ENCODE measurements at regions not wholly inside any gene's neighbourhood (a gene's known extent, or its start where the extent isn't known, plus 50 kb on each side); places are given as distances from the start of the nearest gene placed in this dataset.
A peak's percentile ranks its signal among the peaks of the same experiment; 100 is the strongest.

GRCh38 chr9:68648164-68648563 lies 56.9 kb upstream of the PIP5K1B start:
- DNase-seq (ENCODE audit: low read depth): no peak

- no peak for DNase-seq (ENCODE audit: low read depth)
These were observed 56.1 kb upstream of the PIP5K1B start for GRCh38 chr9:68648971-68649370.

GRCh38 chr9:68651280-68651893 lies 53.7 kb upstream of the PIP5K1B start:
- peak; percentile 1 for DNase-seq (ENCODE audit: low read depth)

GRCh38 chr9:68653141-68653595 lies 51.9 kb upstream of the PIP5K1B start:
- no peak for DNase-seq (ENCODE audit: low read depth)

GRCh38 chr9:68654075-68654474 lies 51.0 kb upstream of the PIP5K1B start:
- DNase-seq (ENCODE audit: low read depth): no peak

Data from amniotic epithelial cell (primary cell).